ENCODE measurements at regions not wholly inside any gene's neighbourhood (a gene's known extent, or its start where the extent isn't known, plus 50 kb on each side); places are given as distances from the start of the nearest gene placed in this dataset.

GRCh38 chr15:94843060-94843459 is 611.7 kb downstream of the MCTP2 start:
- Histone ChIP-seq H3K9me3 (ENCODE audit: control insufficient read depth, insufficient read depth, low read depth, low read length) (no peaks in the 10 kb centered on the region), H3K27ac (ENCODE audit: insufficient read depth, low read length) (no peak overlapping the region), H3K79me2 (ENCODE audit: control insufficient read depth, insufficient read depth, low read length) (no peaks in the 10 kb centered on the region), H3K27me3 (ENCODE audit: control insufficient read depth, insufficient read depth, low read length) (no peaks in the 10 kb centered on the region), H3K9ac (ENCODE audit: insufficient read depth, low read length) (no peak overlapping the region), H3K36me3 (ENCODE audit: control insufficient read depth, insufficient read depth, low read length) (no peaks in the 10 kb centered on the region), H3K4me3 (replicated peaks in 1 of 4; ENCODE audit: control extremely low read depth in 1 of 4, insufficient read depth in 1 of 4, low read depth in 3 of 4, low read length in 4 of 4) (no peak overlapping the region), H2AFZ (ENCODE audit: low read length) (no peak overlapping the region), H3K4me2 (ENCODE audit: extremely low read depth, insufficient read depth, low read length) (no peak overlapping the region), H4K20me1 (ENCODE audit: control insufficient read depth, extremely low read depth, insufficient read depth, low read length) (no peaks in the 10 kb centered on the region), H3K4me1 (ENCODE audit: control insufficient read depth, extremely low read depth, insufficient read depth, low read length) (no peaks in the 10 kb centered on the region)
- TF ChIP-seq CTCF (conservative IDR thresholded peaks at IDR 0.05 in 1 of 2, IDR thresholded peaks at IDR 0.05 in 1 of 2; ENCODE audit: low read depth in 1 of 2, low read length in 2 of 2), result no peak
- TF ChIP-seq EZH2 (IDR thresholded peaks at IDR 0.05; ENCODE audit: low read length, missing control alignments), result no peak
- DNase-seq (ENCODE audit: low read depth in 2 of 2), result no peak

GRCh38 chr15:94844198-94844537 is 612.8 kb downstream of the MCTP2 start:
- Histone ChIP-seq H3K27ac (ENCODE audit: insufficient read depth, low read length) (no peak overlapping the region), H3K9me3 (ENCODE audit: control insufficient read depth, insufficient read depth, low read depth, low read length) (no peaks in the 10 kb centered on the region), H3K79me2 (ENCODE audit: control insufficient read depth, insufficient read depth, low read length) (no peaks in the 10 kb centered on the region), H3K4me1 (ENCODE audit: control insufficient read depth, extremely low read depth, insufficient read depth, low read length) (no peaks in the 10 kb centered on the region), H3K9ac (ENCODE audit: insufficient read depth, low read length) (no peak overlapping the region), H3K36me3 (ENCODE audit: control insufficient read depth, insufficient read depth, low read length) (no peaks in the 10 kb centered on the region), H2AFZ (ENCODE audit: low read length) (no peak overlapping the region), H3K4me2 (ENCODE audit: extremely low read depth, insufficient read depth, low read length) (no peak overlapping the region), H3K4me3 (replicated peaks in 1 of 4; ENCODE audit: control extremely low read depth in 1 of 4, insufficient read depth in 1 of 4, low read depth in 3 of 4, low read length in 4 of 4) (no peak overlapping the region), H4K20me1 (ENCODE audit: control insufficient read depth, extremely low read depth, insufficient read depth, low read length) (no peaks in the 10 kb centered on the region), H3K27me3 (ENCODE audit: control insufficient read depth, insufficient read depth, low read length) (no peaks in the 10 kb centered on the region)
- DNase-seq (ENCODE audit: low read depth in 2 of 2), result peak in 1 of 2 donors; percentile 5
- TF ChIP-seq CTCF (conservative IDR thresholded peaks at IDR 0.05 in 1 of 2, IDR thresholded peaks at IDR 0.05 in 1 of 2; ENCODE audit: low read depth in 1 of 2, low read length in 2 of 2) (no peak), EZH2 (IDR thresholded peaks at IDR 0.05; ENCODE audit: low read length, missing control alignments) (no peak)

GRCh38 chr15:94844538-94845389 is 613.4 kb downstream of the MCTP2 start:
- Histone ChIP-seq H2AFZ (ENCODE audit: low read length) (peak overlapping the region; percentile 23), H3K9me3 (ENCODE audit: control insufficient read depth, insufficient read depth, low read depth, low read length) (no peaks in the 10 kb centered on the region), H3K4me3 (replicated peaks in 1 of 4; ENCODE audit: control extremely low read depth in 1 of 4, insufficient read depth in 1 of 4, low read depth in 3 of 4, low read length in 4 of 4) (peak overlapping the region in 2 of 4 experiments; percentile 20 to 31), H3K9ac (ENCODE audit: insufficient read depth, low read length) (peak overlapping the region; percentile 7), H3K27ac (ENCODE audit: insufficient read depth, low read length) (no peak overlapping the region), H3K4me2 (ENCODE audit: extremely low read depth, insufficient read depth, low read length) (no peak overlapping the region), H3K4me1 (ENCODE audit: control insufficient read depth, extremely low read depth, insufficient read depth, low read length) (no peaks in the 10 kb centered on the region), H3K36me3 (ENCODE audit: control insufficient read depth, insufficient read depth, low read length) (no peaks in the 10 kb centered on the region), H3K79me2 (ENCODE audit: control insufficient read depth, insufficient read depth, low read length) (no peaks in the 10 kb centered on the region), H3K27me3 (ENCODE audit: control insufficient read depth, insufficient read depth, low read length) (no peaks in the 10 kb centered on the region), H4K20me1 (ENCODE audit: control insufficient read depth, extremely low read depth, insufficient read depth, low read length) (no peaks in the 10 kb centered on the region)
- DNase-seq (ENCODE audit: low read depth in 2 of 2), result peak; percentile 59 to 60
- TF ChIP-seq EZH2 (IDR thresholded peaks at IDR 0.05; ENCODE audit: low read length, missing control alignments), result no peak
- TF ChIP-seq CTCF (conservative IDR thresholded peaks at IDR 0.05 in 1 of 2, IDR thresholded peaks at IDR 0.05 in 1 of 2; ENCODE audit: low read depth in 1 of 2, low read length in 2 of 2), result no peak

All from fibroblast of lung (primary cell).